Stomach (tissue), 4 donors: ENCODE measurements at regions not wholly inside any gene's neighbourhood (a gene's known extent, or its start where the extent isn't known, plus 50 kb on each side); places are given as distances from the start of the nearest gene placed in this dataset.

ENCODE experiments used
- CTCF ChIP-seq, 7 experiments: fragments of 450-650 bp in 4 of 7; fragments of 200-600 bp in 3 of 7; sonication (generic) in 3 of 7; IDR thresholded peaks; one replicate each; pipeline ENCODE4 v1.5.1; 2016 to 2019; ENCODE audit warnings: antibody characterized with exemption in 7 of 7, control low read depth in 2 of 7, mild to moderate bottlenecking in 1 of 7
- EP300 ChIP-seq: sonication (generic); formaldehyde crosslinking; IDR thresholded peaks from one replicate; pipeline ENCODE4 v1.6.1; 2017; ENCODE audit warnings: antibody characterized with exemption
- POLR2A ChIP-seq, 4 donors: fragments of 450-650 bp; IDR thresholded peaks; one replicate each; pipeline ENCODE4 v1.6.1; 2016; ENCODE audit warnings: antibody characterized with exemption in 4 of 4, control low read depth in 2 of 4, mild to moderate bottlenecking in 1 of 4, moderate library complexity in 1 of 4
- POLR2AphosphoS5 ChIP-seq, 3 donors: sonication (generic); formaldehyde crosslinking; IDR thresholded peaks; one replicate each; pipeline ENCODE4 v1.6.1; 2016; ENCODE audit warnings: antibody characterized with exemption in 3 of 3

GRCh38 chr6:127030111-127030510 lies 88.4 kb upstream of the RSPO3 start:
- no peak for TF ChIP-seq CTCF (IDR thresholded peaks at IDR 0.05)
- TF ChIP-seq POLR2A (IDR thresholded peaks at IDR 0.05), result no peak
- TF ChIP-seq POLR2AphosphoS5 (IDR thresholded peaks at IDR 0.05), result no peak
- TF ChIP-seq EP300, result no peak
